Brain pericyte (primary cell): ENCODE measurements at regions not wholly inside any gene's neighbourhood (a gene's known extent, or its start where the extent isn't known, plus 50 kb on each side); places are given as distances from the start of the nearest gene placed in this dataset.

Experiments
- DNase-seq: peaks from one replicate; pipeline ENCODE4 v3.0.0-alpha.2; 2012; ENCODE audit warnings: low read depth, low spot score

DNA sequence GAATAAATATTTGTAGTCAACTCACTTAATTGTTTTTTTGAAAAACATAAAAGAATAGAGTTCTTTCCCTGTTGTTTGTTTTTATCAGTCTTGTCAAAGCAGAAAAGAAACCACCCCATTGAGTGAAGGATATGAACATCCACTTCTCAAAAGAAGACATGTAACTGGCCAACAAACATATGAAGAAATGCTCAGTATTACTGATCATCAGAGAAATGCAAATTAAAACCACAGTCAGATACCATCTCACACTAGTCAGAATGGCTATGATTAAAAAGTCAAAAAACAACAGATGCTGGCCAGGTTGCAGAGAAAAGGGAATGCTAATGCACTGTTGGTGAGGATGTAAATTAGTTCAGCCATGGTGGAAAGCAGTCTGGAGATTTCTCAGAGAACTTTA, 326.1 kb upstream of the EMCN start:
- DNase-seq = no peak

DNA sequence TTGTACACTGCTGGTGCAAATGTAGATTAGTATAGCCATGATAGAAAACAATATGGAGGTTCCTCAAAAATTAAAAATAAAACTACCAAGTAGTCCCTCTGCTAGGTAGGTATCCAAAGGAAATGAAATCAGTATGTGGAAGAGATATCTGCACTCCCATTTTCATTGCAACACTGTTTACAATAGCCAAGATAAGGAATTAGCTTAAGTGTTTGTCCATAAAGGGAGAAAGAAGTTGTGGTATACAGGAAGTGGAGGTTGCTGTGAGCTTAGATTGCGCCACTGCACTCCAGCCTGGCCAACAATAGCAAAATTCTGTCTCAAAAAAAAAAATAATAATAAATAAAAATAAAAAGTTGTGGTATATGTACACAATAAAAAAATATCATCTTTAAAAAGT, 325.0 kb upstream of the EMCN start:
- DNase-seq = no peak

DNA sequence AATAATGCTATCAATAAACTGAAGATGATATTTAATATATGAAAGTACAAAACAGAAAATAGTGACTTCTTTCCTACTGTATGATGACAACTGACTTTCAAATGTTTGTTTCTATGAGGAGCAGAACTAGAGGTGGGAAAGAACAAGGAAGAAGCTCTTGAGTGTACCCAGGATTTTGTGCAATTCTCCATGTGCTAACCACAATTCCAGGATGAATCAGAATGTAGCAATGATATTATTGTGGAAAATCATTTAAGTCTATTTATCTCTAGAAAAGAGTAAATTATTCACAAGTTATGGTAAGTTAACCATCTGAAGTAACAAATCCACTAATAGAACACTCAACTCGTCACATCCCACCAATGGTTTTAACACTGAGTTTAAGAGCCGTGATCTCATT, 324.1 kb upstream of the EMCN start:
- no peak for DNase-seq

DNA sequence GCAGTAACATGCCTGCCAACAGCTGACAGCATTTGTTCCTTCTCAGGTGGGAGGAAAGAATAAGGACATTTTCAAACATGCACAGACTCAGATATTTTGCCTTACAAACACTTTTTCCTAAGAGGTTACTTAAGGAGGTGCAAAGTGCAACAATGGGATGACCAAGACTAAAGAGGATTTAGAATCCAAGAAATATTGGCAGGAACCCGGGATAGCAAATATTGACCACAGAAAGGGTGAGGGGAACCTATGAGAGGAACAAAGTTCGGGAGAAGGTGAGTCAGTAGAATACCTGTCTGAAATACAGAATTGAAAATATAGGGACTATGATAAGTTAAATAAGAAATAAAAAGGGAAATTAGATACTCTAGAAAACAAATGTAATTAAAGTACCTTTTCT, 321.9 kb upstream of the EMCN start:
- DNase-seq = no peak

DNA sequence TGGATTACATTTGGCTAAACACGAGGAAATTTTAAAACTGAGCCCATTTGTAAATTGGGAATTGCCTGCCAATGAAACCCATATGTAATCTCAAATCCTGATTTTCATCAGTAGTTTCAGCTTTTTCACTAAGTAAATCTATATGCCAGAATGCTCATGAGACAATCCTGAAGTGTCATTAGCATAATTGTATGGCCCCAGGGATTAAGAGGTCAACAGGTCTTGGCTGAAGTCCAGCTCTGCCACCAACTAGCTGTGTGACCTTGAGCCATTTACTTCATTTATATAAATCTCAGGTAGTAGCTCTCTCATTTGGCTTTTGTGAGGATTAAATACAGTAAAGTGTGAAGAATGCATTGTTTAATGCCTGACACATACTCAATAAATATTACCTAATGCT, 320.5 kb upstream of the EMCN start:
- no peak for DNase-seq

DNA sequence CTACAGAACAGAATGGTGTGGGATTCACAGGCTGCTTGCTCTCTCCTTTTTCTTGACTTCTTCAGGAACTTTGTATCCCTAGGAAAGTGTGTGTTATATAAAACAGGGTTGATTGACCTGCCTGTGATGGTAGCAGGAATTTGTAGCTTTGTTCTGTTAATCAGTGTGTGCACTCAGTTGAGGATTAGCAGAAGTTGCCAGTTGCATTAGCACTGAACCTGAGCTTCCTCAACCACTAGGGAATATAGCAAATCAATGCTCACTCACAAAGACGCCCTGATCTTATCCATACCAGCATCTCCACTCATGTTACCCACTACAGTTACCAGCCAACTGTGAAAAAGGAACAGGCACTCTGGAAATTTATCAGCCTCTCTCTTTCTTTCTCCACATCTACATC, 319.1 kb upstream of the EMCN start:
- DNase-seq = no peak

DNA sequence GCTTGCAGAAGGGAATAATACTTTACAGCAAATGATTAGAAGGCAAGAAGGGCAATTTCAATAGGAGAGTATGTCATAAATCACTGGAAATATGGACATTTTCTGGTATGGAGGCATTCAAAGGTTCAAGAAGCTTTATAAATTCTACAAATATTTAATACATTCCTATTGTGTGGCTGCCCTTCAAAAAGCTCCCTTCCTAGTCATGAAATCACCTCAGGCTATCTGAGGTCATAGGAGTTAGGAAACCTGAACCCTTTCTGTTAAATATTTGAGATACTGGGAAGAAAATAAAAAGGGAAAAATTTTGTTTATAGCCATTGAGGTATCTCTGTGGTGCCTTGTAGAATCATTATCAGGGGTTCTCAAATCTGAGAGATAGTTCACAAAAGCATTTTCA, 316.8 kb upstream of the EMCN start:
- no peak for DNase-seq

DNA sequence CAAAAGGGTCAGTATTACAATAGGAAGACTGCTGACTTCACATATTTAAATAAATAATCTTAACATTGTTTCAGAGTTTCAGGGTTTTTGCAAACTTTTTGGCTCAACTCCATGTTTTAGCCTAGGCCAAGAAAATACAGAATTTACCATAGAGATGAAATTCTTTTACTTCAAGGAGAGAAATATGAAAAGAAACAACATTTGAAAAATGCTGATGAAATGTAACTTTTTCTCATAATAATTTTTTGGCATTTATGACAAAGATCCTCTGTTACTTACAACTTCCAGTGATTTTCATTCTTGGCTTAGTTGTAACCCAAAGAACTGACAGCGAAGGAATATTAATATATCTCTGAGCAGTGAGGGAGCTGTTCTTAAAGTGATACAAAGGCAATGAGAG, 316.1 kb upstream of the EMCN start:
- no peak for DNase-seq

DNA sequence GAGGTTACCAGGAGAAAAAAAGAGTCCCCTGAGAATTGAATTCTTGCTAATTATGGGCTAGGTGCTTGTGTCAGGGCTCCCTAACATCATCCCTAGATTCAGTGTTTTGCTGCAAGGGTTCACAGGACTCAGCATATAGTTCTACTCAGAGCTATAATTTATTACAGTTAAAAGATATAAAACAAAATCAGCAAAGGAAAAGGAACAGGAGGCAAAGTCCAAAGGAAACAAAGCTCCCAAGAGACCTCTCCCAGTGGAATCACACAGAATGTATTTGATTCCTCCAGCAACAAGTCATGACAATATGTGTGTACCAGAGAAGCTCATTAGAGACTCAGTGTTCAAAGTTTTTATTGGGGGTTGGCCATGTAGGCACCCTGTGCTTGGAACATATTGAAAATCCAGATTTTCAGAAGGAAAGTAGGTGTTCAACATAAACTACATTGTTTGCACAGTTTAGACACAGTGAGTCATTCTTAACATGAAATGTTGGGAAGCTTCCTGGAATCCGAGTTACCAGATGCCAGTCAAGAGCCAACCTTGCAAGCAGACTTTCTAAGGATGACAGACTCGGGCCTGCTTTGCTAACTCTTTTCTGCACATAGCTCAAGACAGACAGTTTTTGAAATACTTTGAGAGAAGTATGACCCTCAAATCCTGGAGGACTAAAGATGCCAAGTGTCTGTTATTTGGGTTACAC, 311.3 kb upstream of the EMCN start:
- DNase-seq = no peak

DNA sequence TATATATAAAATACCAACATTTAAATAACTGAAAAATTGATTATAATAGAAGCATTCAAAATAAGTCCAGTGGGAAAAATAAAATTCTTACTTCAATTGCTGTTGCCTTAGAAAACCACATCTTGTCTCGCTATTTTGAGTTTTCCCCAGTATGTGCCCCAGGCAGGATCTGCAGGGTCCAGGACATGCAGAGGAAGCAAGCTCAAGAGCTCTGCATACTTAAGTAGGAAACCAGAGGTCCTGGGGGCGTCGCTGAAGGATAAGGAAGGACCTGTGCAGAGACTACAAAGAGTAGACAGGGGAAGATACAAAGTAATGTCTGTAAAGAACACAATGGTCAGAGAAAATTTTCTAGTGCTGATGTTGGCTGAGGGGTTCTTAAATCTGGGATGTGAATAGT, 310.5 kb upstream of the EMCN start:
- DNase-seq = no peak

DNA sequence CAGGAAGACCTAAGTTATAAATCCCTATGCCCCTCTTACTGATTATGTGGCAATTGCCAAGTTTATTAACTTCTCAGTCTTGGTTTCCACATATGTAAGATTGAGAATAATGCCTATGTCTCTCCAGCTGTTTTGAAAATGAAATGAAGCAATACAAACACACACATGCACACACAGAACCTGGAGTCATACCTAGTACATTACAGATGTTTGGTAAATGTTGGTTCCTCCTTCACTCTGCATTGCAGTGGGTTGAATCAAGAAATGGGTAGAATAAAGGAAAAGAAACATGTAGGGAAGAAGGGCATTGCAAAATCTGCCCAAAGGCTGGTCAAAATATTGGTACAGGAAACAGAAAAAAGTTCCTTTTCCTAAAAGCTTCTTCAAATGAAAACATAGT, 309.9 kb upstream of the EMCN start:
- DNase-seq = no peak

DNA sequence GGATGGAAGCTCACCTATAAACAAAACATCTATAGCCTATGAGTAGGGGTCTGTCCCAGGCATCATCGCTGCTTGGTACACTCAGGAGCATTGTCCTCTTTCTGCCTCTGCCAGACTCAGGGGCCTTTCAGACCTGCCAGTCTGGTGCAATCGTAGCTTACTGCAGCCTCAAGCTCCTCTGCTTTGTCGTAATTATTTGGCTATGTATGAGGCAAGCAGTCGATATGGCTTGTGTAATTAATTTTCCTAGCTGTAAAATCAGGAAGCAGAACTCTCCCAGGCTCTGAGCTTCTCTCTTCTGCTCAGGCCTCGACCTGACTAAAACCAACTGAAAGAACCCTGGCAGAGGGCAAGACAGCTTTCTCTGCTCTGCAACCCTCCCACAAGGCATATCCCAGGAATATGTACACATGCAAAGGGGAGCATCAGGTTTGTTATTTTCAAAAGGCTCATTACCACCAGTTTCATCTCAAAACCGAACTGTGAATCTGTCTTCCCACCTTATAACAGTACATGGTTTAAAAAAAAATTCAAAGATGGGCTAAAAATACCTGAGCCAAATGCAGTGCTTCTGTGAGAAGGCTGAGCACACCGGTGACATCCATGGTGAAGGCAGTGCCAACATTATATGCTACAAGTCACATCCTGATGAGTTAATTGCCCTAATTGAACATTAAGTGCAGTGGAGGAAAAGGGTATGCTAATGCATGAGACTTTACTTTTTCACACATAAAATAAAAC, 309.2 kb upstream of the EMCN start:
- DNase-seq = no peak

DNA sequence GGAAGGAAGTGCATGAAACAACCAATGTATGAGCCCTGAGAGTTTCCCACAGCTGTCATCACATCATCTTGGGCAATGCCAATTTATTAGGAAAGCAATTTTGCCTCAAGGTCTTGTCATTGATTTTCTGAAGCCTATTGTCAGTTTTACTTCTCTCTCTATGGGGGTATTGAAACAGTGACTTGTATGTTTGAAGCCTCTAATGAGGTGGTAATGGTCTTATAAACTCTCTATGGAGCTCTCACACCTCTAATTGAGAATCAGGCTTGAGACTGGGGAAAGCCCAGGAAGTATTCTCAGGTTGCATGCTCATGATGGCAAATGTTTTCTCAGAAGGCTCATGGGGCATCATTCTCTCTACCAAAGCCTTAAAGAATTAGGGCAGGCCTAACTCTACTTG, 308.2 kb upstream of the EMCN start:
- DNase-seq = no peak

DNA sequence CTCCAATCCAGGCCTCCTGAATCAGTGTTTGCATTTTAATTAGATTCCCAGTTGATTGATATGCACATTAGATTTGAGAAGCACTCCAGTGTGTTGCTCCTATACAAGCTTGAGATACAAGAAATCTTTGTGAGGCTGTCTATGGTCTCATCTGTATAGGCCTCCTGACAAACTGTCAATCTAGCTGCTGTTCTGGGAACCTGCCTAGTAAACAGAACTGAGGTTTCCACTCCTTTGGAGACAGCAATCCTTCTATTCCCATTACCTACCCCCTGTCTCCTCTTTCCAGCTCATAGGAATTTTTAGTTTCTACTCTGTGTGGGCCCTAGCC, 306.1 kb upstream of the EMCN start:
- DNase-seq = no peak

DNA sequence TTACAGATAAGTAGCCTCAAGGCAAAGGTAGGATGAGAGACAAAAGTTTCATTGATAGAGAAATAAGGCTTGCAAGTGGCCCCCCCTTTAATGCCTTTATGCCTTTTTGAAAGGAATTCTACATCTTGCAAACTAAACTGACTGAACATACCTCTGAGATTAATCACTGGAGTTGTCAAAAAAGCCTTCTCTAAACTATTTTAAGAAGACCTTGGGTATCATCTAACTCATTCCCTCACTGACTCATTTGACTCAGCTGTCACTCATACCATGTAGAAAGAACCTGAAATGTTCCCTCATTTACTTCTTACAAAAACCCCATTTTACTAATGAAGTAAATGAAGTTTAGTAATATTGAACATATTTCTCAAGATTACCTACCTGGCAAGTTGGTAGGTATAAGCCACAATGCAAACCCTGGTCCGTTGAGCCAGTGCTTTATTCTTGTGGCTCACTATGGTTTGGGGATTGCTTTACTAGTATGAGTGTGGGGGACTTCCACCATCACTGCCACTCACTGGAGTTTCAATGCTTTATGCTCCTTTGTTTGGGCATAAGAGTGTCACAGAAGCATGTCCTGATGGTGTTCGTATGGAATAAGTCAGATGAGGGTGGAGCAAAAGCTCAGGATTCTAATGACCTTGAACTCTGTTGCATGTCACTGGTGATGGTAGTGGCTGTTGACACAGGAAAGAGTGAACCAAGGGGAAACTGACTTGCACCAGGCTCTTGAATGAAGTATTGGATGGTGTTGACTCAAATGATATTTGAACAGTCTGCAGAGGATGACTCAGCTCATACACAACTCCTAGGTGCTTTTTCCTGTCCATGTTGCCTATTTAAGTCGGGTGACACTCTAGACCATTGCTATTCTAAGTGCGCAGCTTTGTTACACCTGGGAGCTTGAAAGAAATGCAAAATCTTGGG, 305.5 kb upstream of the EMCN start:
- DNase-seq = no peak

DNA sequence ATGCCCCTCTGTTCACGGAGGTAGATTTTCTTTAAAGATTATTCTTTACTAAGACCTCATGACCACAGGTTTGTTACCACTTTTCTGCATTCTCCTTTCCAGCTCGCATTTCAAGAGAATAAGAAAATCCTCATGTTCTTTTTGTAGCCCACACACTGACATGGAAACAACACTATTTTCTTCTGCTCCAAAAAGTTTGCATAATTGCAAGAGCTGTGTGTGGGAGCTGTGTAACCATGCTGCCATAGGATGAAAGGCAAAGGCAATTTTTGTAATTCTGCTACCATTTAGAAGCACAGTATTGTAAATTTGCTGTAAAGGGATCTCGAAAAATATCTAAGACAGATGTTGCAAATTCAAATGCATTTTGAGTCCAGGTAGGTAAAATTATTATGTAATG, 302.4 kb upstream of the EMCN start:
- DNase-seq = no peak

DNA sequence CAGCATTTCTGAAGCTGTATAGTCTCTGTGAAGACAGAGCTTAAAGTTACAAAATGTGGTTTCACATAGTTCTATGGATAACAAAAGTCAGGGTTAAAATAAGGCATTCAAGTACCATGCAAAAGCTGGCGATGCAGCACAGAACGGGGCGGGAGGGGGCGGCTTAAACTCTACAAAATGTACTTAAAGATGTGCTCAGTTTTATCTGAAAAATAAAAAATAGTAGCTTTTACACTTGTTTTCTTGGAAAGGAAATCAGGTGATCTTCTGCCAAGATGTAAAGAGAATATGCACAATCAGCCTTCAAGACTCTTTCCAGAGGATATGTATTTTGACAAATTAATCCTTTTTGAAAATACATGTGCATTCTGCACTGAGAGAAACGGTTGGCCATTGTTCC, 301.7 kb upstream of the EMCN start:
- DNase-seq = no peak

DNA sequence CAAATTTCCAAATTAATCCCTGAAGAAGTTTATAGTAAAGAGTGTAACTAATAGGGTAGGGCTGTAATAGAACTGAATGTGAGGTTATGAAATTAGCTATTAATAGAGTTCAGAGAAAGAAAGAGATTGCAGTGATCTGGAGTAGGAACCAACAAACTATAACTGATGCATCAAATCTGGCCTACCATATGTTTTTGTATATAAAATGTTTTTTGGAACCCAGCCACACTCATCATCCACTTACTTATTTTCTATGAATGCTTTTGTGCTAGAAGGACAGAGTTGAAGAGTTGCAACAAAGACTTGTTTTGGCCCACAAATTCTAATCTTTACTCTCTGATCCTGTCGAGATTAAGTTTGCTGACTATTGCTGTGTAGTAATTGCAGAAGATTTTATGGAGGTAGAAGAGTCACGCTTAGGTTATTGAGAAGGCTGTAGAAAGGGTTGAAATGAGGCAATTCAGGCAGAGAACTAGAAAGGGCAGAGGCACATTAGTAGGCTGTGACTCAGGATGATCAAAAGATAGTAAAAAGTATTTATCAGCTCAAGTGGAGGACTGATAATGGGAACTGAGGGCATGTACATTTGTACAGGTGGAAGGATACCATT, 298.7 kb upstream of the EMCN start:
- DNase-seq = no peak

DNA sequence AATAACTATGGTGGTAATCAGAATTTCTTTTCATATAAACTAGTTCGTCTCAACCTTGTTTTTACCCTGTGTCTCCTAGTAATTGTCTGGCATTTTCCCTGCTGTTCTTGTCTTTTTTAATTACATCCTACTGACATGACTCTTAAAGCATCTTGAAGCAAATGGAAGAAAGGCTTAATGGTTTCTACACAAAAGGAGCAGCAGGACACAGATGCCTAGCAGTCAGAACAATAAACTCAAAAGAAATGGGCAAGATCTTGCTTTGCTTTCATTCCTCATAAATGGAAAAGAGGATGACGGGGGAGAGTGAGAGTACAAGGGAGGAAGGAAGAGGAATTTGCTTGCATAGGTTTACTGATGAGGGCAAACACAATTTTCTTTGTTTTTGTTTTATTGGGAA, 293.2 kb upstream of the EMCN start:
- no peak for DNase-seq

DNA sequence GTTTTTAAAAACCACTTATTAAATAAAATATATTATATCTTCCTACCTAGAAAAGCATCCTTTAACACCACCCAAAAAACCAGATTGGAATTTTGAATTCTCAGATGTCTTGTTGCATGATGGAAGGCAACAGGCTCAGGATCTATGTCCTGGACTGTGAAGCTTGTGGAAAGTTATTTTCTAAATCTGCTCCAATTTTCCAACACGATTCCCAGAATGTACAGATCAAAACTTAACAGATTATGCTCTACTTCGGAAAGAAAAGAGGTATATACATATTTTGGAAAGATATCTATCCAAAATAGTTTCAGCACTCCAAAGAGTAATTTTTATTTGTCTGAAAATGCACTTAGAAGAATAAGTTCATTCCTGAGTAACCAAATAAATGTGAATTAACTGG, 291.7 kb upstream of the EMCN start:
- no peak for DNase-seq

DNA sequence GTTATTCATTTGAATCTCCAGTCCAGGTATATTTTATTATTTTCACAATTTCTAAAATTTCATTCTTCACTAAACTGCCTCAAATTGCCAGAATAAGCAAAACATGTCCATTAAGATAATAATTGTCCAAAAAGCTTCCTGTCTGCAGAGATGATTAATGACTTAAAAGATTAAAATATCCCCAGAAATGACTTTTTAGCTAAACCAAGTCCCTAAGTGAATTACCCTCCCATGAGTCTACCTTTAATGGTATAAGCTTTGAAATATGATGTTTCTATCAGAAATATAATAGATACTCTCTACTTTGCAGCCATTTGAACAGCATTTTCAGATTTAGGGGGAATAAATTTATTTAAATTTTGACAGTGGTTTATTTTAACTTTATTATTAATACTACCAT, 289.2 kb upstream of the EMCN start:
- no peak for DNase-seq

DNA sequence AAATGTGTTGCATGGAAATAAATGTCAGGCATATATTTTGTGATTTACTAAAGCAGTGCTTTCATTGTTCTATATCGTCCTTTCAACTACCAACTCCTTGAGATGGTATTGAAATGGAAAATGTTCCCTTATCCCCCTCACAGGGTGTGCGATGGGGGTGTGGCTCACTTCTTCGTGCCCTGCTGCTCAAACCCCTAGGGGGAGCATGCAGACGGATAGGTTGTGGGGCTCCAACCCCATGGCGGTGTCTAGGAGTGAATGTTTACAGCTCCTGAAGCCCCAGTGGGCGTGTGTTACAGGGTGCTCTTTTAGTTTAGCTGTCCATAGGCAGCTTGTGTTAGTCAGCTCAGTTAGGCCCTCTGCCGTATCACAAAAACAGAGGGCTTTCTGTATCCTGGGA, 287.7 kb upstream of the EMCN start:
- DNase-seq = no peak
